ENCODE measurements at regions not wholly inside any gene's neighbourhood (a gene's known extent, or its start where the extent isn't known, plus 50 kb on each side); places are given as distances from the start of the nearest gene placed in this dataset.
"Not testable (repeated sequence)": the region's sequence is repeated elsewhere in the genome, so short reads cannot be mapped to it uniquely, and the experiment has no call there.

GRCh38 chr15:24488164-24488907 is 187.2 kb upstream of the NPAP1 start:
- DNase-seq (ENCODE audit: low read depth): not testable (repeated sequence)

- DNase-seq (ENCODE audit: low read depth): not testable (repeated sequence)
Observed at GRCh38 chr15:24505216-24505615, 170.4 kb upstream of the NPAP1 start.

GRCh38 chr15:24509714-24510113 is 165.9 kb upstream of the NPAP1 start:
- DNase-seq (ENCODE audit: low read depth): not testable (repeated sequence)

GRCh38 chr15:24511598-24511997 is 164.0 kb upstream of the NPAP1 start:
- DNase-seq (ENCODE audit: low read depth): not testable (repeated sequence)

GRCh38 chr15:24518772-24519171 is 156.8 kb upstream of the NPAP1 start:
- DNase-seq (ENCODE audit: low read depth): not testable (repeated sequence)

GRCh38 chr15:24531235-24531634 is 144.3 kb upstream of the NPAP1 start:
- DNase-seq (ENCODE audit: low read depth): not testable (repeated sequence)

- DNase-seq (ENCODE audit: low read depth): not testable (repeated sequence)
Observed at GRCh38 chr15:24534032-24534431, 141.5 kb upstream of the NPAP1 start.

GRCh38 chr15:24557281-24557680 is 118.3 kb upstream of the NPAP1 start:
- DNase-seq (ENCODE audit: low read depth): not testable (repeated sequence)

- DNase-seq (ENCODE audit: low read depth): no peak
Observed at GRCh38 chr15:24607636-24608035, 67.9 kb upstream of the NPAP1 start.

GRCh38 chr15:24617646-24618045 is 57.9 kb upstream of the NPAP1 start:
- DNase-seq (ENCODE audit: low read depth): no peak

GRCh38 chr15:24621630-24622215 is 53.9 kb upstream of the NPAP1 start:
- no peak for DNase-seq (ENCODE audit: low read depth)

Measured in RPMI7951 (cell line).